NCI-H226 (cell line): ENCODE measurements at regions not wholly inside any gene's neighbourhood (a gene's known extent, or its start where the extent isn't known, plus 50 kb on each side); places are given as distances from the start of the nearest gene placed in this dataset.

ENCODE experiments used
- DNase-seq: peaks from one replicate; pipeline ENCODE4 v3.0.0-alpha.2; 2015

- DNase-seq, result no peak
Observed at GRCh38 chr4:33149658-33150524, 2429.7 kb downstream of the PCDH7 start.

- DNase-seq, result no peak
Observed at GRCh38 chr4:33150525-33150910, 2430.3 kb downstream of the PCDH7 start.

GRCh38 chr4:33160126-33160525 lies 2440.0 kb downstream of the PCDH7 start:
- no peak for DNase-seq

GRCh38 chr4:33161202-33161601 lies 2441.0 kb downstream of the PCDH7 start:
- DNase-seq, result no peak

GRCh38 chr4:33162122-33162521 lies 2442.0 kb downstream of the PCDH7 start:
- peak; percentile 20 for DNase-seq

- no peak for DNase-seq
Observed at GRCh38 chr4:33171873-33172525, 2451.8 kb downstream of the PCDH7 start.

GRCh38 chr4:33176566-33176965 lies 2456.4 kb downstream of the PCDH7 start:
- DNase-seq, result no peak

GRCh38 chr4:33184657-33185290 lies 2464.6 kb downstream of the PCDH7 start:
- no peak for DNase-seq

- DNase-seq, result no peak
Observed at GRCh38 chr4:33187035-33187434, 2466.9 kb downstream of the PCDH7 start.

- no peak for DNase-seq
Observed at GRCh38 chr4:33188733-33189132, 2468.6 kb downstream of the PCDH7 start.

- DNase-seq, result no peak
Observed at GRCh38 chr4:33189169-33189568, 2469.0 kb downstream of the PCDH7 start.

- no peak for DNase-seq
Observed at GRCh38 chr4:33193109-33193508, 2472.9 kb downstream of the PCDH7 start.

GRCh38 chr4:33200377-33200776 lies 2480.2 kb downstream of the PCDH7 start:
- DNase-seq, result no peak

GRCh38 chr4:33218238-33218637 lies 2498.1 kb downstream of the PCDH7 start:
- no peak for DNase-seq

- DNase-seq, result no peak
Observed at GRCh38 chr4:33226133-33226532, 2506.0 kb downstream of the PCDH7 start.

- no peak for DNase-seq
Observed at GRCh38 chr4:33226783-33227182, 2506.6 kb downstream of the PCDH7 start.

GRCh38 chr4:33255094-33255493 lies 2534.9 kb downstream of the PCDH7 start:
- DNase-seq, result no peak

- no peak for DNase-seq
Observed at GRCh38 chr4:33255507-33255906, 2535.3 kb downstream of the PCDH7 start.

- peak; percentile 52 for DNase-seq
Observed at GRCh38 chr4:33262824-33263223, 2542.7 kb downstream of the PCDH7 start.

- DNase-seq, result no peak
Observed at GRCh38 chr4:33268776-33269175, 2548.6 kb downstream of the PCDH7 start.

- DNase-seq, result no peak
Observed at GRCh38 chr4:33270403-33270802, 2550.2 kb downstream of the PCDH7 start.

GRCh38 chr4:33272722-33273121 lies 2552.6 kb downstream of the PCDH7 start:
- no peak for DNase-seq

GRCh38 chr4:33283818-33284217 lies 2563.6 kb downstream of the PCDH7 start:
- no peak for DNase-seq

GRCh38 chr4:33296876-33297455 lies 2576.8 kb downstream of the PCDH7 start:
- no peak for DNase-seq
